ENCODE measurements at regions not wholly inside any gene's neighbourhood (a gene's known extent, or its start where the extent isn't known, plus 50 kb on each side); places are given as distances from the start of the nearest gene placed in this dataset.

- DNase-seq (ENCODE audit: low read depth), result no peak
These were observed 113.4 kb downstream of the SPTSSA start for GRCh38 chr14:34348592-34348991.

- DNase-seq (ENCODE audit: low read depth), result no peak
These were observed 114.4 kb downstream of the SPTSSA start for GRCh38 chr14:34347683-34348082.

- DNase-seq (ENCODE audit: low read depth), result no peak
These were observed 116.1 kb downstream of the SPTSSA start for GRCh38 chr14:34345718-34346465.

GRCh38 chr14:34344318-34344717 lies 117.7 kb downstream of the SPTSSA start:
- no peak for DNase-seq (ENCODE audit: low read depth)

- no peak for DNase-seq (ENCODE audit: low read depth)
These were observed 121.9 kb downstream of the SPTSSA start for GRCh38 chr14:34340025-34340625.

- no peak for DNase-seq (ENCODE audit: low read depth)
These were observed 124.0 kb downstream of the SPTSSA start for GRCh38 chr14:34338056-34338455.

GRCh38 chr14:34336501-34336900 lies 125.5 kb downstream of the SPTSSA start:
- DNase-seq (ENCODE audit: low read depth), result no peak

- DNase-seq (ENCODE audit: low read depth), result no peak
These were observed 126.1 kb downstream of the SPTSSA start for GRCh38 chr14:34335968-34336367.

GRCh38 chr14:34334329-34334728 lies 127.7 kb downstream of the SPTSSA start:
- DNase-seq (ENCODE audit: low read depth), result no peak

GRCh38 chr14:34331728-34332623 lies 130.1 kb downstream of the SPTSSA start:
- peak; percentile 35 for DNase-seq (ENCODE audit: low read depth)

GRCh38 chr14:34330846-34331245 lies 131.2 kb downstream of the SPTSSA start:
- no peak for DNase-seq (ENCODE audit: low read depth)

- DNase-seq (ENCODE audit: low read depth), result no peak
These were observed 132.7 kb downstream of the SPTSSA start for GRCh38 chr14:34329301-34329700.

GRCh38 chr14:34328178-34328577 lies 133.9 kb downstream of the SPTSSA start:
- no peak for DNase-seq (ENCODE audit: low read depth)

GRCh38 chr14:34325493-34325892 lies 136.5 kb downstream of the SPTSSA start:
- DNase-seq (ENCODE audit: low read depth), result no peak

GRCh38 chr14:34324363-34324795 lies 137.7 kb downstream of the SPTSSA start:
- no peak for DNase-seq (ENCODE audit: low read depth)

GRCh38 chr14:34322940-34323418 lies 139.1 kb downstream of the SPTSSA start:
- peak; percentile 50 for DNase-seq (ENCODE audit: low read depth)

- DNase-seq (ENCODE audit: low read depth), result no peak
These were observed 142.9 kb downstream of the SPTSSA start for GRCh38 chr14:34319140-34319539.

- no peak for DNase-seq (ENCODE audit: low read depth)
These were observed 144.0 kb downstream of the SPTSSA start for GRCh38 chr14:34318014-34318413.

GRCh38 chr14:34310724-34311123 lies 151.3 kb downstream of the SPTSSA start:
- no peak for DNase-seq (ENCODE audit: low read depth)

- DNase-seq (ENCODE audit: low read depth), result no peak
These were observed 158.2 kb downstream of the SPTSSA start for GRCh38 chr14:34303811-34304210.

- DNase-seq (ENCODE audit: low read depth), result no peak
These were observed 159.4 kb downstream of the SPTSSA start for GRCh38 chr14:34302654-34303053.

GRCh38 chr14:34300882-34301734 lies 160.9 kb downstream of the SPTSSA start:
- no peak for DNase-seq (ENCODE audit: low read depth)
